Stimulated activated CD8-positive, alpha-beta memory T cell treated with anti-CD3 and anti-CD28 coated beads, Interleukin-12 subunit alpha, Interleukin-12 subunit beta, amount 100 ng/mL, for 24 hours (primary cell): ENCODE measurements at regions not wholly inside any gene's neighbourhood (a gene's known extent, or its start where the extent isn't known, plus 50 kb on each side); places are given as distances from the start of the nearest gene placed in this dataset.
"Not testable (repeated sequence)": the region's sequence is repeated elsewhere in the genome, so short reads cannot be mapped to it uniquely, and the experiment has no call there.

ENCODE experiments used
- DNase-seq: peaks from one replicate; pipeline ENCODE4 v3.0.0-alpha.2; 2020; ENCODE audit errors: extremely low read depth

DNA sequence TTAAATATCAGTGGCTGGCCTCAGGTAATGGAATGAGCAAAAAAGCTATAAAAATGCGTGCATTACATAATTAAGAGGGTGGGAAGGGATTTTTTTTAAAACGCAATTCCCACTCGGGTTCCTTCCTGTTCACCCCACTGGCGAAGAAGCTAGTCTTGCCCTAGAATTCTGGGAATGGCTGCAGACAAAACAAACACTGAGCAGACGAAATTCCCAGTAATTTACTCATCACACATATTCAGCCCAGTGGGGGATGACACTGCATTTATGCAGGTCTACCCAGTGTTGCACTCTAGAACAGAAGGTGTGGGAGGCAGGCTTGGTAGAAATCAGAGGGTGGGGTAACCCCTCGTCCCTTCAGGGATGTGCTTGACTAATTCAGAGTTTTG lies 2695.0 kb upstream of the DEFB115 start:
- no peak for DNase-seq

DNA sequence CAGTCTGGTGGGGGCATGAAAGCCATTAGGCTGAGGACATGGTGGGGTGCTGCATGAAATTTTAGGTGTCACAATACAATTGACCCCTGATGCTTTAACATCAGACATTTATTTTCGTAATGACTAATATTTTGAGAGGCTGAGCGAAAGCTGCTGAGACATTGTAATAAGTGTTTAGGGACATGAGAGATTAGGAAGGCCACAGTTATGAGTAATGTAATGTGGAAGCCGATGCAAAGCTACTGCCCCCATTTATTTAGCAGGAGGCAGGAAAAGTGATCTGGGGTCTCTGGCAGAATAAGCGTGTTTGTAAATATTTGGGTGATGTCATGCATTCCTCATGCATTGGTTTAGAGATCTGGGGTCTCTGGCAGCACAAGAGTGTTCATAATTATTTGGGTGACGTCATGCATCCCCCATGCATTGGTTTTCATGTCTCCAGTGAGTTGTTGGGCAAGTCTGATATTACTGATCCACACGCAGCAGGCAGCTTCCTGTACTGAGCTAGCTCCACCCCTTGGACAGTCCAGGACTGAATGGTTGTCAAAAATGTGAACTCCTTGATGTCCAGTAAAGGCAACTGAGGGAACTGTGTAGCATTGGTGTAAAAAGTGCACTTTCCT lies 2694.5 kb upstream of the DEFB115 start:
- not testable (repeated sequence) for DNase-seq

DNA sequence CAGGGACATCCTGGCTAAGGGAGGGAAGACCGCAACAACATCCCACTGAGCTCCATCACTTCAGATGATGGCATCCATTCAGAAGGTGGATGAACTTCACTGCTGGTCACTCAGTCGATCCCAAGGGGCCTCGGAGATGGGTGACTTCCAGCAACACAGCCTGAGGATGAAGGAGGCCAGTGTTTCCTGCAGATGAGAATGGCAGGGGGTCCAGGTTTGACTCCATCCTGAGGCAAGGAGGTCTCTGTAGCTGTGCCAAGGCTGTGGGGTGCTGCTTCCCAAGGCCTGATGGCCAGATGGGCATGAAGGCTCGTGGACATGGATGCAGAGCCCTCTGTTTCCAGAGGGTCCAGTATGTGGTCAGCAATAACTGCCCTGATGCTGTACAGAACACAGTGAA lies 2693.4 kb upstream of the DEFB115 start:
- not testable (repeated sequence) for DNase-seq

- DNase-seq = not testable (repeated sequence)
These were observed 2692.6 kb upstream of the DEFB115 start for GRCh38 chr20:28564688-28565463.

- DNase-seq = not testable (repeated sequence)
These were observed 2681.5 kb upstream of the DEFB115 start for GRCh38 chr20:28575991-28576390.

- DNase-seq = not testable (repeated sequence)
These were observed 2665.8 kb upstream of the DEFB115 start for GRCh38 chr20:28591680-28592079.

DNA sequence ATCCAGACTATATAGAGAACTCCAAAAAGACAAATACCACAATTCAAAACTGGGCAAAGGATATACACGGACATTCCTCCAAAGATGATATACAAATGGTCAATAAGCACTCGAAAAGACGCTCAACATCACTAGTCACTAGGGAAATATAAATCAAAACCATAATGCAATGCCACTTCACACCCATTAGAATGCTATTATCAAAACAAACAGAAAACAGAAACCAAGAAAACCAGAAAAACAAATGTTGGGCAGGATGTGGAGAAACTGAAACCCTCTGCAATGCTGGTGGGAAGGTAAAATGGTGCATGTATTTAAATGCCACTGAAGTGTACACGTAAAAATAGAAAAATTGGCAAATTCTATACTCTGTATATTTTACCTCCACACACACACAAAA lies 2664.1 kb upstream of the DEFB115 start:
- not testable (repeated sequence) for DNase-seq

- DNase-seq = not testable (repeated sequence)
These were observed 2663.0 kb upstream of the DEFB115 start for GRCh38 chr20:28594476-28594875.

DNA sequence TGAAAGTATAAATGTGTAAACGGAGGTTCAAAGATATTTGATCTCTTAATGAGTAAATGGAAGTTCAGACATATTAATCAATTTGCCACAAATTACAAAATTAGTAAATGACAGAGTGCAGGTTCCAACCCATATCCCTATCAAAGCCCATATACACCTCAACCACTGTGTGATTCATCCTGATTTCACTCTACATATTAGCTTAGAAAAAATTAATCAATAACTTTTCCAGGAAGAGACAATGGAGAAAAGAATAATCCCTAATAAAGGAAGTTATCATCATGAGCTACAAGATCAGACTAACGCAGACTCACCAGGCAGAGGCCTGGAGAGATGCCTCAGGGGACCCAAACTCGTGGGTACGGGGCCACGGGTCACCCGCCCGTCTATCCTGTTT lies 2655.5 kb upstream of the DEFB115 start:
- not testable (repeated sequence) for DNase-seq

DNA sequence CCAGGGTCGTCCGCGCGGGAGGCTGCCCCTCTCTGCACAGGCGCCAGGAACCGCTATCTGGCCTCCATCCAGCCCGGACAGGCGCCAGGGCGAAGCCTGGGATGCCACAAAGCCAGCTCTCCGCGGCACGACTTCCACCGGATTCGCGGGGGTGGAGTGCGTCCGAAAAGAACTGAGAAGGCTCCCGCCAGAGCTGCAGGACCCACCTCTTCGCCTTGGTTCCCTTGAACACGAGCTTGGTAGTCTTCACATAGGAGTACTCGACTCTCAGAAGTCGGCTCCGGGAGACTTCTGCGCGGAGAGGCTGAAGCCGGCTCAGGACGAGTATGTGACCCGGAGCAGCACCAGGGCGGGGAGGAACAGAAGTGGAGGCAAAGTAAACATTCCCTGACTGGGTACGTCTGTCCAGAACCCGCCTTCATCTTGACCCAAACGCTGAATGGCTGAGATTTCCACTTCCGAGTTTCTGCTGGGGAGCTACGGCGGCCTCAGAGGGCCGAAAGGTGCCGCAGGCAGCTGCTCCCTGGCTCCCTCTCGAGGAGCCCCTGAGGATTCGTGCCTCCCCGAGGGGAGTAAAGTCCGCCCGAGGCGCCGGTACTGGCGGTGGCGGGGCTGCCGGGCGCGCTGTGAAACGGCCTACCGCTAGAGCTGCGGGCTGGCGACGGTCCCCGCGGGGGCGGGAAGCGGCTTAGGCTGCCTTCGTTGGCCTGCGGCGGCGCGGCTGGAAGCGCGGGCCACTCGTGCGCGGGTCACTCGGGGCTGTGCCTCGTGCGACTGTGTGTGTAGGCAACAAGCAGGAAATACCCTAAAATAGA lies 2654.9 kb upstream of the DEFB115 start:
- DNase-seq = peak; percentile 44

DNA sequence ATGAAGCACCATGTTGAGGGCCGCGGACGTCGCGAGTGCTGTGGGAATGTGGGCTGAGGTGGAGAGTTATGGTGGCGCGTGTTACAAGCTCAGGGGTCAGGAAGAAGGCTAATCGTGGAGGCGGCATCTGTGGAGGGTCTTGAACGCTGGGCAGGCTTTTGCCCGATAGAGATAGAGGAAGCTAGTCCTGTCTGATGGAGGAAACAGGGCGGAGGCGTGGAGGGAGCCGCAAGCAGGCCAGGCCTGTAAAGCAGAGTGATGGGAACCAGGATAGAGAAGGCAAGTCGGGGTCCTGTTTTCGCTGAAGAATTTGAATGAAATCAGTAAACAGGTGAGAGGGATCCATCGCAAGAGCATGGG lies 2654.3 kb upstream of the DEFB115 start:
- not testable (repeated sequence) for DNase-seq

DNA sequence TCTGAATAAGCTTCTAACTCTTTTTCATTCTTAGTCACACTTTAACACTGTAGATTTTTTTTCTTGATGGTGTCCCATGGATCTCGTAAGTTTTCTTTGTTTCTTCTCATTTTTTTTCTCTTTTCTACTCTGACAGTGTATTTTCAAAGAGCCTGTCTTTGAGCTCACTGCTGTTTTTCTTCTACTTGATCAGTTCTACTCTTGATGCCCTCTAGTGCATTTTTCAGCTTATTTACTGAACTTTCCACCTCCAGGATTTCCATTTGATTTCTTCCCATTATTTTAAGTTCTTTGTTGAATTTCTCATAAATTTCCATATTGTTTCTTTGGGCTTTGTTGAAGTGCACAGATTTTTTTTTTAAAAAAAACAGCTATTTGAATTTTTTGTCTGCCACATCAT lies 2641.1 kb upstream of the DEFB115 start:
- DNase-seq = no peak

- not testable (repeated sequence) for DNase-seq
These were observed 2637.4 kb upstream of the DEFB115 start for GRCh38 chr20:28619956-28620651.

DNA sequence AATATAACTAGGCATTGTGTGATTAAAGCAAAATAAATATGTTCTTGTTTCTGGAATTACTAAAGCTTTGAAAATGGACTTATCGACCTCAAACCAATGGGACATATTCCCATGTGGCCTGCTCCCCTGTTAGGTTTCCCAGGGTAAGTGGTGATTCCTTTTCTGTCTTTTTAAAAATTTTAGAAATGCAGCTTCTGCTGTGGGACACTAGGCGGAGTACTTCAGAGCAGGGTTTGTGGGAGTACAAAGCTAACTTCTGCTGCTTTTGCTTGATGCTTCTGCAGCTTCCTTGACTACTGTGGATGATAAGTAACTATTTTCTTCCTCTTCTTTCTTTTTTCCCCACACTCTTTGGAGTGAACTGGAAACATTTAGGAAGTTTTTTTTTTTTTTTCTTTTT lies 2632.4 kb upstream of the DEFB115 start:
- not testable (repeated sequence) for DNase-seq

DNA sequence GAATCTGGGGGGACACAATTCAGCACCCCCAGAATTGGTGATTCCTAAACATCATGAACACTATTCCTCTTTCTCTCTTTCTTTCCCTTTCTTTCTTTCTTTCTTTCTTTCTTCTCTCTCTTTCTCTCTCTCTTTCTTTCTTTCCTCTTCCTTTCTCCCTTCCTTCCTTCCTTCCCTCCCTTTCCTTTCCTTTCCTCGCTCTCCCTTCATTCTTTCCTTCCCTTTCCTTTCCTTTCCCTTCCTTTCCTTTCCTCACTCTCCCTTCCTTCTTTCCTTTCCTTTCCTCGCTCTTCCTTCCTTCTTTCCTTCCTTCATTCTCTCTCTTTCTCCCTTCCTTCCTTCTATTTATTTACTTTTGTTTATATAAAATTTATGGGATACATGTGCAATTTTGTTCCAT lies 2616.6 kb upstream of the DEFB115 start:
- DNase-seq = not testable (repeated sequence)
